ENCODE measurements at regions not wholly inside any gene's neighbourhood (a gene's known extent, or its start where the extent isn't known, plus 50 kb on each side); places are given as distances from the start of the nearest gene placed in this dataset.

- no peak for TF ChIP-seq REST (IDR thresholded peaks at IDR 0.05; ENCODE audit: unreplicated experiment)
- no peak for TF ChIP-seq CTCF (conservative IDR thresholded peaks at IDR 0.05; ENCODE audit: low read depth in 2 of 2)
- TF ChIP-seq EZH2 (IDR thresholded peaks at IDR 0.05; ENCODE audit: low read depth, unreplicated experiment) = no peak
- no peak for TF ChIP-seq POLR2AphosphoS5 (IDR thresholded peaks at IDR 0.05; ENCODE audit: low read depth)
- TF ChIP-seq JUNB (IDR thresholded peaks at IDR 0.05; ENCODE audit: unreplicated experiment) = no peak
- TF ChIP-seq EZH2phosphoT487 (IDR thresholded peaks at IDR 0.05; ENCODE audit: unreplicated experiment) = no peak
These were observed 93.7 kb upstream of the DPH5 start for GRCh38 chr1:101119289-101119688.

Data from GM23338 (cell line).